Right lobe of liver (tissue), 6 donors: ENCODE measurements at regions not wholly inside any gene's neighbourhood (a gene's known extent, or its start where the extent isn't known, plus 50 kb on each side); places are given as distances from the start of the nearest gene placed in this dataset.

Source experiments
- ATAC-seq, 4 donors: fragments of 200-7000 bp; cut with Tn5 transposase; one replicate each; pipeline ENCODE4 v1.9.1; 2020; ENCODE audit warnings: mild to moderate bottlenecking in 4 of 4, moderate library complexity in 4 of 4
- DNase-seq, 3 donors: peaks; one replicate each; pipeline ENCODE4 v3.0.0-alpha.2; 2020
- H3K27ac ChIP-seq, 3 donors: fragments of 200-600 bp; one replicate each; pipeline ENCODE4 v1.8.0; 2022
- H3K27me3 ChIP-seq, 2 donors: fragments of 200-600 bp; one replicate each; pipeline ENCODE4 v1.8.0; 2022
- H3K36me3 ChIP-seq, 4 donors: fragments of 200-600 bp; sonication (generic) in 1 of 4; one replicate each; pipeline versions ENCODE4 v1.5.1 to v1.8.0; 2017 to 2022; ENCODE audit warnings: control low read depth in 1 of 4
- H3K4me1 ChIP-seq, 4 donors: fragments of 200-600 bp; sonication (generic) in 1 of 4; one replicate each; pipeline versions ENCODE4 v1.5.1 to v1.8.0; 2017 to 2022; ENCODE audit warnings: control low read depth in 1 of 4
- H3K4me3 ChIP-seq, 3 donors: fragments of 200-600 bp; one replicate each; pipeline ENCODE4 v1.8.0; 2022
- H3K9me3 ChIP-seq, 4 donors: fragments of 200-600 bp; sonication (generic) in 1 of 4; one replicate each; pipeline versions ENCODE4 v1.5.1 to v1.8.0; 2017 to 2022; ENCODE audit warnings: control low read depth in 1 of 4
- CTCF ChIP-seq, 4 donors: fragments of 200-600 bp in 3 of 4; fragments of 450-650 bp in 1 of 4; IDR thresholded peaks; one replicate each; pipeline versions ENCODE4 v1.5.1 to v1.8.0; 2016 to 2022; ENCODE audit warnings: antibody characterized with exemption in 4 of 4, mild to moderate bottlenecking in 2 of 4
- POLR2A ChIP-seq: fragments of 450-650 bp; IDR thresholded peaks from one replicate; pipeline ENCODE4 v1.6.1; 2017; ENCODE audit warnings: antibody characterized with exemption, mild to moderate bottlenecking
- WGBS: methylation state at CpG from one replicate; pipeline ENCODE4 v1.1.6; 2018; ENCODE audit warnings: low coverage, low lambda C conversion rate; ENCODE audit not compliant: insufficient coverage; ENCODE audit errors: missing lambda C conversion rate; 5-methylcytosine and 5-hydroxymethylcytosine counted together
- intact Hi-C, 2 donors: fragments of 100-400 bp; cut with DNase I; formaldehyde crosslinking; loops; one replicate each; pipeline versions ENCODE4 v1.11.2 to v1.14.1; 2022
- donor health status: DM: no; HTN: yes; CAD: no.
- donor health status: DM: no; HTN: no; CAD: no.
- donor health status: DM: no; HTN: no; CAD: no.
- donor health status: DM: no; HTN: yes; CAD: no.
- donor health status: DM: no; HTN: yes; CAD: no.

GRCh38 chr4:151527699-151528098 is 118.7 kb downstream of the FHIP1A start:
- Histone ChIP-seq H3K36me3 (no peaks in the 10 kb centered on the region), H3K27ac (no peak overlapping the region), H3K4me3 (no peak overlapping the region), H3K4me1 (no peaks in the 10 kb centered on the region), H3K9me3 (no peaks in the 10 kb centered on the region), H3K27me3 (no peaks in the 10 kb centered on the region)
- DNase-seq (no peak), ATAC-seq (no peak)
- 73% methylated on average over 2 of the region's 2 CpGs for WGBS
- intact Hi-C loops: no loop called here
- TF ChIP-seq CTCF (IDR thresholded peaks at IDR 0.05) (no peak), POLR2A (no peak)

GRCh38 chr4:151529187-151529586 is 120.2 kb downstream of the FHIP1A start:
- WGBS: 70% methylated on average over 2 of the region's 2 CpGs
- DNase-seq (no peak), ATAC-seq (no peak)
- Histone ChIP-seq H3K4me3 (no peak overlapping the region), H3K27me3 (no peaks in the 10 kb centered on the region), H3K36me3 (no peaks in the 10 kb centered on the region), H3K4me1 (no peaks in the 10 kb centered on the region), H3K27ac (no peak overlapping the region), H3K9me3 (no peaks in the 10 kb centered on the region)
- intact Hi-C loops: no loop called here
- TF ChIP-seq CTCF (IDR thresholded peaks at IDR 0.05): no peak
- no peak for TF ChIP-seq POLR2A

- ATAC-seq (no peak), DNase-seq (no peak)
- Histone ChIP-seq H3K9me3 (no peaks in the 10 kb centered on the region), H3K27me3 (no peaks in the 10 kb centered on the region), H3K4me3 (no peak overlapping the region), H3K4me1 (no peaks in the 10 kb centered on the region), H3K36me3 (no peaks in the 10 kb centered on the region), H3K27ac (no peak overlapping the region)
- TF ChIP-seq POLR2A (no peak), CTCF (IDR thresholded peaks at IDR 0.05) (no peak)
- intact Hi-C loops: no loop called here
- no CpG with 5 or more reads among the region's 2 CpGs for WGBS
These were observed 121.3 kb downstream of the FHIP1A start for GRCh38 chr4:151530230-151530629.

GRCh38 chr4:151530783-151531182 is 121.8 kb downstream of the FHIP1A start:
- no peaks in the 10 kb centered on the region for H3K4me1 ChIP-seq
- no peak for DNase-seq
- no peak overlapping the region for H3K4me3 ChIP-seq
- WGBS: 100% methylated on average over 1 of the region's 1 CpG
- TF ChIP-seq POLR2A: no peak
- no peak for TF ChIP-seq CTCF (IDR thresholded peaks at IDR 0.05)
- H3K9me3 ChIP-seq: no peaks in the 10 kb centered on the region
- intact Hi-C loops: no loop called here
- H3K27ac ChIP-seq: no peak overlapping the region
- H3K36me3 ChIP-seq: no peaks in the 10 kb centered on the region
- ATAC-seq: no peak
- no peaks in the 10 kb centered on the region for H3K27me3 ChIP-seq
